Caco-2 (cell line): ENCODE measurements at regions not wholly inside any gene's neighbourhood (a gene's known extent, or its start where the extent isn't known, plus 50 kb on each side); places are given as distances from the start of the nearest gene placed in this dataset.

Experiments used
- BruUV-seq: library from RNA; stranded (reverse); fragments of 400-500 nt; replicated peaks from 2 replicates; lab custom pipeline; 2021; lab: Mats Ljungman, UMichigan
- CTCF ChIA-PET: fragments of 300-600 bp; sonication (Branson Sonifier 250); formaldehyde crosslinking; loops from one replicate; lab custom pipeline; 2022; ENCODE audit warnings: antibody characterized with exemption; lab: Charles Lee
- POLR2A ChIA-PET: fragments of 300-600 bp; sonication (Branson Sonifier 250); formaldehyde crosslinking; loops from one replicate; lab custom pipeline; 2022; ENCODE audit warnings: antibody characterized with exemption; lab: Charles Lee
- DNase-seq, 2 experiments: peaks; one replicate each; pipeline versions ENCODE4 v3.0.0 to v3.0.0-alpha.2; 2020 to 2022
- H3K27me3 ChIP-seq: replicated peaks from 2 replicates; pipeline ENCODE4 v1.6.0; 2011; ENCODE audit warnings: low read length; ENCODE audit not compliant: control insufficient read depth, insufficient read depth
- H3K36me3 ChIP-seq: 2 replicates; pipeline ENCODE4 v1.5.1; 2011; ENCODE audit warnings: low read length; ENCODE audit not compliant: control insufficient read depth, insufficient read depth
- H3K4me1 ChIP-seq: fragments of 250-450 bp; sonication (Bioruptor Pico); 2 replicates; pipeline ENCODE4 v1.5.1; 2020; ENCODE audit warnings: mild to moderate bottlenecking
- H3K4me3 ChIP-seq: 2 replicates; pipeline ENCODE4 v1.5.1; 2011; ENCODE audit warnings: low read depth, mild to moderate bottlenecking, control low read depth, low read length
- H3K9me3 ChIP-seq: fragments of 250-450 bp; sonication (Bioruptor Pico); 2 replicates; pipeline ENCODE4 v1.5.1; 2020; ENCODE audit warnings: mild to moderate bottlenecking, moderate library complexity
- H3K27ac Mint-ChIP-seq: one replicate; pipeline ENCODE4 v1.8.0; 2022; ENCODE audit warnings: mixed read lengths; ENCODE audit not compliant: unreplicated experiment
- H3K27me3 Mint-ChIP-seq: one replicate; pipeline ENCODE4 v1.8.0; 2022; ENCODE audit warnings: mixed read lengths; ENCODE audit not compliant: insufficient read depth, unreplicated experiment
- H3K36me3 Mint-ChIP-seq: one replicate; pipeline ENCODE4 v1.8.0; 2022; ENCODE audit warnings: mild to moderate bottlenecking, mixed read lengths; ENCODE audit not compliant: insufficient read depth, unreplicated experiment
- H3K4me1 Mint-ChIP-seq: one replicate; pipeline ENCODE4 v1.8.0; 2022; ENCODE audit warnings: low read depth, mixed read lengths; ENCODE audit not compliant: unreplicated experiment
- H3K4me3 Mint-ChIP-seq: one replicate; pipeline ENCODE4 v1.8.0; 2022; ENCODE audit warnings: mild to moderate bottlenecking, moderate library complexity, mixed read lengths; ENCODE audit not compliant: unreplicated experiment
- H3K9me3 Mint-ChIP-seq: one replicate; pipeline ENCODE4 v1.8.0; 2022; ENCODE audit warnings: mixed read lengths; ENCODE audit not compliant: unreplicated experiment
- CTCF ChIP-seq, 2 experiments: fragments of 200-600 bp in 1 of 2; IDR thresholded peaks; 1 replicate in 1 of 2; 2 replicates in 1 of 2; pipeline versions ENCODE4 v1.5.1 to v1.8.0; 2011 to 2022; ENCODE audit warnings: antibody characterized with exemption in 1 of 2, control low read depth in 1 of 2, inconsistent platforms in 1 of 2, low read depth in 1 of 2, low read length in 1 of 2, mild to moderate bottlenecking in 1 of 2, moderate library complexity in 1 of 2; ENCODE audit not compliant: insufficient read depth in 1 of 2, severe bottlenecking in 1 of 2, unreplicated experiment in 1 of 2
- intact Hi-C: fragments of 100-400 bp; cut with micrococcal nuclease; formaldehyde crosslinking; loops from one replicate; pipeline ENCODE4 v1.10.0; 2022; ENCODE audit not compliant: unreplicated experiment

- ChIA-PET POLR2A (no interaction called here), CTCF (no interaction called here)
- no peaks in the 10 kb centered on the region for H3K9me3 Mint-ChIP-seq
- no peak for DNase-seq
- no peaks in the 10 kb centered on the region for H3K36me3 ChIP-seq
- H3K4me3 Mint-ChIP-seq: no peak overlapping the region
- H3K27ac Mint-ChIP-seq: no peak overlapping the region
- H3K9me3 ChIP-seq: no peaks in the 10 kb centered on the region
- H3K36me3 Mint-ChIP-seq: no peaks in the 10 kb centered on the region
- H3K27me3 Mint-ChIP-seq: peaks cover 9% of the 10 kb centered on the region
- intact Hi-C loops: no loop called here
- no peaks in the 10 kb centered on the region for H3K4me1 ChIP-seq
- no TSS peak for BruUV-seq
- TF ChIP-seq CTCF (IDR thresholded peaks at IDR 0.05; ENCODE audit: insufficient read depth in 1 of 2, low read depth in 1 of 2, low read length in 1 of 2, severe bottlenecking in 1 of 2, unreplicated experiment in 1 of 2): no peak
- H3K27me3 ChIP-seq: no peaks in the 10 kb centered on the region
- no peak overlapping the region for H3K4me3 ChIP-seq
- H3K4me1 Mint-ChIP-seq: peaks cover 9% of the 10 kb centered on the region
Observed at GRCh38 chr18:22613788-22614187, 196.1 kb upstream of the CTAGE1 start.

GRCh38 chr18:22623513-22623912, 205.8 kb upstream of the CTAGE1 start:
- no peaks in the 10 kb centered on the region for H3K9me3 ChIP-seq
- intact Hi-C loops: no loop called here
- Mint-ChIP-seq H3K4me3 (no peak overlapping the region), H3K27ac (no peak overlapping the region), H3K9me3 (no peaks in the 10 kb centered on the region), H3K27me3 (peaks cover 8% of the 10 kb centered on the region), H3K4me1 (no peaks in the 10 kb centered on the region), H3K36me3 (no peaks in the 10 kb centered on the region)
- TF ChIP-seq CTCF (IDR thresholded peaks at IDR 0.05; ENCODE audit: insufficient read depth in 1 of 2, low read depth in 1 of 2, low read length in 1 of 2, severe bottlenecking in 1 of 2, unreplicated experiment in 1 of 2): no peak
- no peaks in the 10 kb centered on the region for H3K36me3 ChIP-seq
- H3K4me3 ChIP-seq: no peak overlapping the region
- ChIA-PET CTCF (no interaction called here), POLR2A (no interaction called here)
- BruUV-seq: no TSS peak
- H3K4me1 ChIP-seq: no peaks in the 10 kb centered on the region
- no peaks in the 10 kb centered on the region for H3K27me3 ChIP-seq
- no peak for DNase-seq

GRCh38 chr18:22624176-22624575, 206.5 kb upstream of the CTAGE1 start:
- ChIA-PET POLR2A (no interaction called here), CTCF (no interaction called here)
- TF ChIP-seq CTCF (IDR thresholded peaks at IDR 0.05; ENCODE audit: insufficient read depth in 1 of 2, low read depth in 1 of 2, low read length in 1 of 2, severe bottlenecking in 1 of 2, unreplicated experiment in 1 of 2): no peak
- H3K27me3 ChIP-seq: no peaks in the 10 kb centered on the region
- no peaks in the 10 kb centered on the region for H3K4me1 Mint-ChIP-seq
- DNase-seq: no peak
- intact Hi-C loops: no loop called here
- H3K36me3 Mint-ChIP-seq: no peaks in the 10 kb centered on the region
- peaks cover 5% of the 10 kb centered on the region for H3K27me3 Mint-ChIP-seq
- H3K4me3 ChIP-seq: no peak overlapping the region
- BruUV-seq: no TSS peak
- no peaks in the 10 kb centered on the region for H3K4me1 ChIP-seq
- no peaks in the 10 kb centered on the region for H3K9me3 Mint-ChIP-seq
- no peaks in the 10 kb centered on the region for H3K9me3 ChIP-seq
- H3K27ac Mint-ChIP-seq: no peak overlapping the region
- H3K4me3 Mint-ChIP-seq: no peak overlapping the region
- H3K36me3 ChIP-seq: no peaks in the 10 kb centered on the region
